CD4-positive, alpha-beta T cell treated with Interleukin-6 for 4 hours (primary cell): ENCODE measurements at regions not wholly inside any gene's neighbourhood (a gene's known extent, or its start where the extent isn't known, plus 50 kb on each side); places are given as distances from the start of the nearest gene placed in this dataset.

ENCODE experiments used
- DNase-seq: peaks from one replicate; pipeline ENCODE4 v3.0.0-alpha.2; 2020; ENCODE audit warnings: mixed read lengths

GRCh38 chr4:140277576-140277975 is 95.9 kb upstream of the SCOC start:
- no peak for DNase-seq

- no peak for DNase-seq
These were observed 101.9 kb upstream of the SCOC start for GRCh38 chr4:140271553-140271952.

GRCh38 chr4:140269369-140269768 is 104.1 kb upstream of the SCOC start:
- DNase-seq = no peak

GRCh38 chr4:140268186-140268841 is 105.1 kb upstream of the SCOC start:
- DNase-seq = no peak

GRCh38 chr4:140267576-140267975 is 105.9 kb upstream of the SCOC start:
- no peak for DNase-seq

- DNase-seq = no peak
These were observed 106.4 kb upstream of the SCOC start for GRCh38 chr4:140266958-140267568.

GRCh38 chr4:140260227-140260626 is 106.2 kb upstream of the MAML3 start:
- no peak for DNase-seq

- DNase-seq = no peak
These were observed 104.5 kb upstream of the MAML3 start for GRCh38 chr4:140258476-140258875.

GRCh38 chr4:140257461-140258305 is 103.7 kb upstream of the MAML3 start:
- DNase-seq = no peak

GRCh38 chr4:140256941-140257340 is 103.0 kb upstream of the MAML3 start:
- DNase-seq = no peak

- DNase-seq = no peak
These were observed 102.4 kb upstream of the MAML3 start for GRCh38 chr4:140256335-140256734.

GRCh38 chr4:140255927-140256326 is 101.9 kb upstream of the MAML3 start:
- no peak for DNase-seq

GRCh38 chr4:140255467-140255866 is 101.5 kb upstream of the MAML3 start:
- no peak for DNase-seq

- no peak for DNase-seq
These were observed 100.8 kb upstream of the MAML3 start for GRCh38 chr4:140254651-140255299.

GRCh38 chr4:140253556-140254027 is 99.6 kb upstream of the MAML3 start:
- DNase-seq = no peak

- DNase-seq = peak; percentile 68
These were observed 99.0 kb upstream of the MAML3 start for GRCh38 chr4:140252742-140253555.

- DNase-seq = peak; percentile 7
These were observed 98.3 kb upstream of the MAML3 start for GRCh38 chr4:140252141-140252741.

GRCh38 chr4:140251571-140251970 is 97.6 kb upstream of the MAML3 start:
- no peak for DNase-seq

GRCh38 chr4:140250989-140251552 is 97.1 kb upstream of the MAML3 start:
- DNase-seq = no peak

- DNase-seq = no peak
These were observed 95.4 kb upstream of the MAML3 start for GRCh38 chr4:140249351-140249750.

- DNase-seq = no peak
These were observed 93.3 kb upstream of the MAML3 start for GRCh38 chr4:140247237-140247636.

GRCh38 chr4:140246216-140246615 is 92.2 kb upstream of the MAML3 start:
- DNase-seq = no peak
